ENCODE measurements at regions not wholly inside any gene's neighbourhood (a gene's known extent, or its start where the extent isn't known, plus 50 kb on each side); places are given as distances from the start of the nearest gene placed in this dataset.

- TF ChIP-seq CTCF (conservative IDR thresholded peaks at IDR 0.05; ENCODE audit: low read depth in 2 of 2): no peak
- no peak for TF ChIP-seq JUNB (IDR thresholded peaks at IDR 0.05; ENCODE audit: unreplicated experiment)
- TF ChIP-seq EZH2 (IDR thresholded peaks at IDR 0.05; ENCODE audit: low read depth, unreplicated experiment): no peak
Observed at GRCh38 chr7:18366394-18366793, 129.2 kb upstream of the HDAC9 start.

Data from GM23338 (cell line).